ENCODE measurements at regions not wholly inside any gene's neighbourhood (a gene's known extent, or its start where the extent isn't known, plus 50 kb on each side); places are given as distances from the start of the nearest gene placed in this dataset.

DNA sequence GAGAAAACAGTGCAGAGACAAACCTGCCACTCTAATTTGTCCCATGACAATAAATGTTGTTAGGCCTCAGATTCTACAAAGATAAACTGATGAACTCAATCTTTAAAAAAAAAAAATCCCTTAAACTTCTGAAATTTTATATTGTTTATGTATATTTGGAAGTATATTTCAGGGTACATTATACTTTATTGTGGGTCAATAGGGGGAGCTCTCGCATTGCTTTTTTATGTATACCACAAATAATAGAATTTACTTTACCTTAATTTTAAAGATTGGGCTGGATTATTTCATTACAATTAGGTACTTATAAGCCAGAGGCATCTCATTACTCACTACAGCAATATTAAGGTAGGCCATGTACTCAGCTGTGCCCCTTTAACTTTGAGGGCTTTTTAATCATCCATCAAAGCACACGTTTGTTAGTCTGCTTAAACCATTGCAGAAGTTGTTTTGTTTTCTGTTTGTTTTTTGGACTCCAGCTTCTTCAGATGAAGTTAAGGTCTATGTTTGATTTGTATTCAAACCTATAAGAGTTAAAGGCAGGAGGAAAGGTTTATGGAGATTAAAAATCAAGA, 56.3 kb upstream of the EYA4 start:
- H3K36me3 ChIP-seq = no peaks in the 10 kb centered on the region
- no peaks in the 10 kb centered on the region for H3K27me3 ChIP-seq
- no peaks in the 10 kb centered on the region for H3K9me3 ChIP-seq
- H3K4me1 ChIP-seq = no peaks in the 10 kb centered on the region
- WGBS, 2 donors = 22 to 49% methylated on average over 2 of the region's 2 CpGs
- ATAC-seq (no peak), DNase-seq (no peak)
- H3K4me3 ChIP-seq = no peak overlapping the region
- intact Hi-C loops (cut with DNase I) = loop anchor here in 8 of 10 donors (5.0 to 10.0 kb wide), 6 partner anchors 220 to 370 kb away; no protein-coding TSS in a partner anchor
- H3K27ac ChIP-seq = no peak overlapping the region
- TF ChIP-seq, protein P1, sequence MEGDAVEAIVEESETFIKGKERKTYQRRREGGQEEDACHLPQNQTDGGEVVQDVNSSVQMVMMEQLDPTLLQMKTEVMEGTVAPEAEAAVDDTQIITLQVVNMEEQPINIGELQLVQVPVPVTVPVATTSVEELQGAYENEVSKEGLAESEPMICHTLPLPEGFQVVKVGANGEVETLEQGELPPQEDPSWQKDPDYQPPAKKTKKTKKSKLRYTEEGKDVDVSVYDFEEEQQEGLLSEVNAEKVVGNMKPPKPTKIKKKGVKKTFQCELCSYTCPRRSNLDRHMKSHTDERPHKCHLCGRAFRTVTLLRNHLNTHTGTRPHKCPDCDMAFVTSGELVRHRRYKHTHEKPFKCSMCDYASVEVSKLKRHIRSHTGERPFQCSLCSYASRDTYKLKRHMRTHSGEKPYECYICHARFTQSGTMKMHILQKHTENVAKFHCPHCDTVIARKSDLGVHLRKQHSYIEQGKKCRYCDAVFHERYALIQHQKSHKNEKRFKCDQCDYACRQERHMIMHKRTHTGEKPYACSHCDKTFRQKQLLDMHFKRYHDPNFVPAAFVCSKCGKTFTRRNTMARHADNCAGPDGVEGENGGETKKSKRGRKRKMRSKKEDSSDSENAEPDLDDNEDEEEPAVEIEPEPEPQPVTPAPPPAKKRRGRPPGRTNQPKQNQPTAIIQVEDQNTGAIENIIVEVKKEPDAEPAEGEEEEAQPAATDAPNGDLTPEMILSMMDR (IDR thresholded peaks at IDR 0.05) = peak; percentile 7 to 70 (median 57)

DNA sequence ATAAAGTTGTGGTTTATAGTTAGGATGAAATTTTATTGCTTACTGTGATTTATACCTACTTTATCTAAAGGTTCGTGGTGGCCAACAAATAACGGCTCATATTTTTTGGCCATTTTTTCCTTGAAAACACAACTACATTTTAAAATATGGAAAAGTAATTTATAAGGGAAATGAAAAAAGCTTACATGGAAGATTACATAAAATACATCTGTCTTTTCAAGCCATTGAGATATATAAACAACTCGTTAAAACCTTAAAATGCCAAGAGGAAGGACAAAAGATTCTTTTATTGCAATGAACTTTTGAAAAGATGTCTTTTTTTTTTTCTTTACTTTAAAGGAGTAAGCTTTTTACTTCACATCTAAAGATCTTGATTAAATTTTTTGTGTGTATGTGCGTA, 55.4 kb upstream of the EYA4 start:
- no peak overlapping the region for H3K27ac ChIP-seq
- no peaks in the 10 kb centered on the region for H3K36me3 ChIP-seq
- WGBS, 2 donors = 83 to 85% methylated on average over 4 of the region's 4 CpGs
- intact Hi-C loops (cut with DNase I) = loop anchor here in 8 of 10 donors (5.0 to 10.0 kb wide), 6 partner anchors 221 to 369 kb away; no protein-coding TSS in a partner anchor
- H3K4me1 ChIP-seq = no peaks in the 10 kb centered on the region
- H3K27me3 ChIP-seq = no peaks in the 10 kb centered on the region
- DNase-seq = no peak
- ATAC-seq = no peak
- TF ChIP-seq, protein P1 (IDR thresholded peaks at IDR 0.05) = no peak
- H3K9me3 ChIP-seq = no peaks in the 10 kb centered on the region
- H3K4me3 ChIP-seq = no peak overlapping the region

DNA sequence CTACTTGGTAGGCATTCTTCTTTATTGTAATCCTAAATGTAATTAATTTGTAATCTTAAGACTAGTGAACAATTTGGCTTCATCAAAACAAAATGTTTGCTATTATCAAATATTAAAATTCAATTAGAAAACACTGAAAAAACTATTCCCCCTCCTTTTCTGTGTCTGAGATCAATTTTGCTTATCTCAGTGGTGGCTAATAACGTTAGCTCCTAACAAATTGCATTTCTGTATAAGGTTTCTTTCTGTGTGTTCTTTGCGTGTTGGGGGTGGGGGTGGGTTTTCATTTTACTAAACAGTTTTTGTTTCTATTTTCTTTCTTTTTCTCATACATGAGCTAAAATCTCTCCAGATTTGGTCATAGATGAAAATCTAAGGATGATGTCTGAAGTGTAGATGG, 54.0 kb upstream of the EYA4 start:
- DNase-seq (no peak), ATAC-seq (no peak)
- H3K4me1 ChIP-seq = no peaks in the 10 kb centered on the region
- H3K9me3 ChIP-seq = no peaks in the 10 kb centered on the region
- H3K4me3 ChIP-seq = no peak overlapping the region
- no peaks in the 10 kb centered on the region for H3K27me3 ChIP-seq
- no peak overlapping the region for H3K27ac ChIP-seq
- 73 to 85% methylated on average over 2 of the region's 2 CpGs for WGBS, 2 donors
- intact Hi-C loops (cut with DNase I) = loop anchor here in 8 of 10 donors (5.0 to 10.0 kb wide), 6 partner anchors 222 to 368 kb away; no protein-coding TSS in a partner anchor
- H3K36me3 ChIP-seq = no peaks in the 10 kb centered on the region
- TF ChIP-seq, protein P1 (IDR thresholded peaks at IDR 0.05) = no peak

DNA sequence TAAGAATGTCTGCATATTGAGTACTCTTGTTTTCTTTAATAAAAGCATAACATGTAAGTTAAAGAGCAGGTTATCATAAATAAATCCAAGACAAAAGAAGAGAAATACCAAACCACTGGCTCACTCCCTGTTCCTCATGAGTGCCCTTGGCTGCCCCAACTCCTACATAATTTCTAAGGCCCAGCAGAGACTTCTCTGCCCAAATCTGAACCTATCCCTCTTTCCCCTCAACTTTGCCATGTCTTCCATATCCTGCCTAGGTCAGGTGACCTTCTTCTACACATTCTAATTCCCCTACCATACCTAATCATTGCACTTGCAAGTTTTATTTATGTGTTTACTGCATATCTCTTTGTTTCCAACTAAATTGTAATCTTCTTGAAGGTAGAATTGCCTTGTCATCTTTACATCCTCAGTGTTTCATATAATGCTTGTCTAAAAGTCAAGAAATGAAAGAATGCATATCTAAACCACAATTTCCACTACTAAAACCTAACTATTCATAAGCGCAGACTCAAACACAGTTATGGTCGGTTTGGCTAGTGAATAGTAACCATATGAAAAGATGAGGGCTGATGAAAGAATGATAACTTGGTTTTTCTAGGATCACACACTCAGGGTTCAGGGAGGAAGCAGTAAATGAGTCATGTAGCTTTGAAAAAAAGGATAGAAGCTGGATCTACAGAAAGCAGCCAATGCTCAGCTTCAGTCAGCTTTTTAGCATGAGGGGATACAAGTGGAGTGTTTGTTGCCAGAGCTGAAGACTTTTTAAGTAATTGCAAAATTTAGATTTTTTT, 53.3 kb upstream of the EYA4 start:
- 83 to 84% methylated on average over 2 of the region's 2 CpGs for WGBS, 2 donors
- DNase-seq (no peak), ATAC-seq (no peak)
- H3K4me1 ChIP-seq = no peaks in the 10 kb centered on the region
- no peaks in the 10 kb centered on the region for H3K27me3 ChIP-seq
- TF ChIP-seq, protein P1 (IDR thresholded peaks at IDR 0.05) = no peak
- no peak overlapping the region for H3K4me3 ChIP-seq
- H3K9me3 ChIP-seq = no peaks in the 10 kb centered on the region
- no peak overlapping the region for H3K27ac ChIP-seq
- H3K36me3 ChIP-seq = no peaks in the 10 kb centered on the region
- intact Hi-C loops (cut with DNase I) = loop anchor here in 8 of 10 donors (5.0 to 10.0 kb wide), 6 partner anchors 223 to 367 kb away; no protein-coding TSS in a partner anchor

Measured in heart right ventricle (tissue), 16 donors.